GM10248 (cell line): ENCODE measurements at regions not wholly inside any gene's neighbourhood (a gene's known extent, or its start where the extent isn't known, plus 50 kb on each side); places are given as distances from the start of the nearest gene placed in this dataset.

Experiments used
- CTCF ChIA-PET: fragments of 300-600 bp; sonication (Branson Sonifier 250); formaldehyde crosslinking; extraction: SDS; loops from one replicate; lab custom pipeline; 2021; ENCODE audit warnings: antibody characterized with exemption; lab: Yijun Ruan, JAX
- POLR2A ChIA-PET: fragments of 350-650 bp; sonication (Branson Sonifier 250); formaldehyde crosslinking; extraction: SDS; loops from one replicate; lab custom pipeline; 2020; ENCODE audit warnings: antibody characterized with exemption; lab: Yijun Ruan, JAX
- DNase-seq: peaks from one replicate; pipeline ENCODE4 v3.0.0; 2012; ENCODE audit errors: extremely low spot score
- TF ChIP-seq, protein P1 (sequence below): IDR thresholded peaks from 2 replicates; pipeline ENCODE4 v1.5.1; 2012; ENCODE audit warnings: mild to moderate bottlenecking, low read depth; ENCODE audit errors: extremely low read depth, missing control alignments, control extremely low read depth

GRCh38 chr2:18993756-18994338 lies 364.6 kb downstream of the OSR1 start:
- ChIA-PET CTCF (interaction anchor here (0.9 to 1.5 kb wide), 3 partner anchors 16 to 28 kb away, joined by 3 read pairs; no protein-coding TSS in a partner anchor), POLR2A (no interaction called here)
- no peak for DNase-seq
- TF ChIP-seq, protein P1, sequence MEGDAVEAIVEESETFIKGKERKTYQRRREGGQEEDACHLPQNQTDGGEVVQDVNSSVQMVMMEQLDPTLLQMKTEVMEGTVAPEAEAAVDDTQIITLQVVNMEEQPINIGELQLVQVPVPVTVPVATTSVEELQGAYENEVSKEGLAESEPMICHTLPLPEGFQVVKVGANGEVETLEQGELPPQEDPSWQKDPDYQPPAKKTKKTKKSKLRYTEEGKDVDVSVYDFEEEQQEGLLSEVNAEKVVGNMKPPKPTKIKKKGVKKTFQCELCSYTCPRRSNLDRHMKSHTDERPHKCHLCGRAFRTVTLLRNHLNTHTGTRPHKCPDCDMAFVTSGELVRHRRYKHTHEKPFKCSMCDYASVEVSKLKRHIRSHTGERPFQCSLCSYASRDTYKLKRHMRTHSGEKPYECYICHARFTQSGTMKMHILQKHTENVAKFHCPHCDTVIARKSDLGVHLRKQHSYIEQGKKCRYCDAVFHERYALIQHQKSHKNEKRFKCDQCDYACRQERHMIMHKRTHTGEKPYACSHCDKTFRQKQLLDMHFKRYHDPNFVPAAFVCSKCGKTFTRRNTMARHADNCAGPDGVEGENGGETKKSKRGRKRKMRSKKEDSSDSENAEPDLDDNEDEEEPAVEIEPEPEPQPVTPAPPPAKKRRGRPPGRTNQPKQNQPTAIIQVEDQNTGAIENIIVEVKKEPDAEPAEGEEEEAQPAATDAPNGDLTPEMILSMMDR, result no peak

GRCh38 chr2:18991177-18992168 lies 366.9 kb downstream of the OSR1 start:
- POLR2A ChIA-PET, result no interaction called here
- CTCF ChIA-PET, result no interaction called here
- no peak for DNase-seq
- TF ChIP-seq, protein P1, result no peak

DNA sequence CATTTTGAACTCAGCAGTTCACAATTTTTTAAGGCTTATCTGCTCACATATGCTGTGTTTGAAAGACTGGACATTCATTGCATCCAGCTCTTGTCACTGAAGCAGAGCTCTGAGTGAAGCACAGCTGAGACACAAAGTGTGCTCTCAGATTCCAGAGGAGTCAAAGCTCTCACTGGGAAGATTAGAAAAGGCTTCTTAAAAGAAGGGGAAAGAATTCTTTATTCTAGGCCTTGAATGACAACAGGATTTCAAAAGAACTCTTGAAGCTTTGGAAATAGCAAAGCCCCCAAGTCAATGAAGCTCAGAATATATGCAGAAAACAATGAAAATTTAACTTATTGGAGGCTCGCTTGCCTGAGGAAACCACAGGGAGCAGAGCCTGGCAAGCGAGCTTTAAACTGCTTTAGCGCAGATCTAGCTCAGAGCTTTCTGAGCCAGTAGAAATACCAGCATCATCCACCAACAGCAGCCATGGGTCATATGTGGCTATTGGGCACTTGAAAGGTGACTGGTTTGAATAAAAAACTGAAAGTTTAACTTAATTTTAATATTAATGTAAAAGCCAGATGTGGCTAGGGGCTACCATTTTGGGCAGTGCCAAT lies 369.7 kb downstream of the OSR1 start:
- POLR2A ChIA-PET, result no interaction called here
- CTCF ChIA-PET, result no interaction called here
- DNase-seq, result no peak
- TF ChIP-seq, protein P1, result no peak

GRCh38 chr2:18987592-18988073 lies 370.8 kb downstream of the OSR1 start:
- ChIA-PET CTCF (interaction anchor here (0.7 kb wide), 1 partner anchor 10 kb away, joined by 3 read pairs; no protein-coding TSS in a partner anchor), POLR2A (no interaction called here)
- TF ChIP-seq, protein P1, result no peak
- no peak for DNase-seq

DNA sequence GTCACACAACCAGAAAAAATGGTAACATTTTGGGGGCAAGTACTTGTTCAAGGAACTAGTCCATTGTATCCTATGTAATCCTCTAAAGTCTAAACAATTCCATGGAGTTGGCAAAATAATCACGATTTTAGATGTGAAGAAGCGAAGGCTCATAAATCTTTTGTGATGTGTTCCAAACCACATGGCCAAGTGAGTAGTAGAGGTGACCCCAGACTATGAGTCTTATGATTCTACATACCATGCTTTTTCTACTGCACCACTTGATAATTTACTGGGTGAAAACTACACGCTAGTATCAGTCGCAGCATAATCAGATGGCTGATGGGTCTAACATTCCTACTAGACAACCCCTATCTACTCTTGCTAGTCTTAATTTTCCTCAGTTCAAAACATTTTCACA lies 371.4 kb downstream of the OSR1 start:
- ChIA-PET CTCF (no interaction called here), POLR2A (no interaction called here)
- TF ChIP-seq, protein P1, result no peak
- no peak for DNase-seq

DNA sequence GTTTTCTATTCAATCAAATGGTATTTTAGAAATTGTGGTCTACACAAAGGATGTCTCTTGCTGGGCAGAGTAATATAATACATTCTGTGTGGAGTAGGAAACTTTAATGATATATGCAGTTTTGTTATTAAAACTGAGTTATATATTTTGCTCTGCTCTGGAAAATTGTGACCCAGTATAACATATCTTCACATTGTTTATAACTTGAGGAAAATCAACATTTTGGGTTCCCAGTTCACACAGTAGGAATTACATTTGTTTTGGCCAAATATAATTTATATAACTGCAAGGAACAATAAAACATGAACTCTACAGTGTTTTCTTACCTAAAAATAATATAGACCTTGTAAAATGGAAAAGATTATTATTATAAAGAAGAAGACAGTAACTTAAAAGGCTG lies 372.4 kb downstream of the OSR1 start:
- ChIA-PET POLR2A (no interaction called here), CTCF (no interaction called here)
- DNase-seq, result no peak

More for the DNA sequence above, 372.4 kb downstream of the OSR1 start:
- TF ChIP-seq, protein P1, result no peak
